OCI-LY7 (cell line): ENCODE measurements at regions not wholly inside any gene's neighbourhood (a gene's known extent, or its start where the extent isn't known, plus 50 kb on each side); places are given as distances from the start of the nearest gene placed in this dataset.

Experiments used
- BruUV-seq: library from RNA; stranded (reverse); fragments of 400-500 nt; replicated peaks from 2 replicates; lab custom pipeline; 2021; lab: Mats Ljungman, UMichigan
- CTCF ChIA-PET: fragments of 300-600 bp; sonication (Branson Sonifier 250); formaldehyde crosslinking; loops from one replicate; lab custom pipeline; 2022; ENCODE audit warnings: antibody characterized with exemption; ENCODE audit not compliant: unreplicated experiment; lab: Charles Lee
- POLR2A ChIA-PET: fragments of 300-600 bp; sonication (Branson Sonifier 250); formaldehyde crosslinking; loops from one replicate; lab custom pipeline; 2022; ENCODE audit warnings: antibody characterized with exemption; lab: Charles Lee
- DNase-seq: peaks from one replicate; pipeline ENCODE4 v3.0.0-alpha.2; 2015; ENCODE audit warnings: low spot score
- H2AFZ ChIP-seq: fragments of 200-600 bp; sonication (generic), shearing (Covaris generic); 2 replicates; pipeline ENCODE4 v1.6.1; 2014; ENCODE audit warnings: mild to moderate bottlenecking, antibody characterized with exemption, low read length, moderate library complexity
- H3K27ac ChIP-seq: fragments of 200-600 bp; sonication (generic); 2 replicates; pipeline ENCODE4 v1.5.1; 2014; ENCODE audit warnings: mixed run types, low read depth, mild to moderate bottlenecking, moderate library complexity, low read length, inconsistent platforms; ENCODE audit not compliant: poor library complexity, severe bottlenecking
- H3K36me3 ChIP-seq: fragments of 200-600 bp; sonication (generic); 2 replicates; pipeline ENCODE4 v1.6.1; 2014; ENCODE audit warnings: mild to moderate bottlenecking, antibody characterized with exemption, low read length, moderate library complexity, mixed read lengths; ENCODE audit not compliant: insufficient read depth
- H3K4me1 ChIP-seq: fragments of 200-600 bp; sonication (generic); 2 replicates; pipeline ENCODE4 v1.5.1; 2014; ENCODE audit warnings: mild to moderate bottlenecking, low read length; ENCODE audit not compliant: insufficient read depth, poor library complexity, severe bottlenecking
- H3K4me2 ChIP-seq: fragments of 200-600 bp; sonication (generic); 2 replicates; pipeline ENCODE4 v1.6.1; 2014; ENCODE audit warnings: mild to moderate bottlenecking, low read length
- H3K4me3 ChIP-seq: fragments of 200-600 bp; sonication (generic); 2 replicates; pipeline ENCODE4 v1.5.1; 2014; ENCODE audit warnings: mild to moderate bottlenecking, low read depth, low read length; ENCODE audit not compliant: poor library complexity, severe bottlenecking
- H3K79me2 ChIP-seq: fragments of 200-600 bp; sonication (generic); 2 replicates; pipeline ENCODE4 v1.6.1; 2016; ENCODE audit warnings: low read depth, mild to moderate bottlenecking, low read length, moderate library complexity, mixed read lengths; ENCODE audit not compliant: insufficient read depth
- H3K9me2 ChIP-seq: fragments of 200-600 bp; sonication (generic); 2 replicates; pipeline ENCODE4 v1.6.1; 2016; ENCODE audit warnings: mild to moderate bottlenecking, low read length, mixed read lengths; ENCODE audit not compliant: insufficient read depth
- H3K9me3 ChIP-seq: fragments of 200-600 bp; sonication (generic); 2 replicates; pipeline ENCODE4 v1.6.1; 2014; ENCODE audit warnings: mild to moderate bottlenecking, mixed run types, low read length, mixed read lengths
- H4K20me1 ChIP-seq: fragments of 200-600 bp; sonication (generic); 2 replicates; pipeline ENCODE4 v1.6.1; 2014; ENCODE audit warnings: mild to moderate bottlenecking, antibody characterized with exemption, low read length, moderate library complexity, mixed read lengths; ENCODE audit not compliant: insufficient read depth
- CTCF ChIP-seq: fragments of 200-600 bp; sonication (generic); conservative IDR thresholded peaks from 2 replicates; pipeline ENCODE4 v1.5.1; 2014; ENCODE audit warnings: mild to moderate bottlenecking, antibody characterized with exemption, low read length, moderate library complexity, mixed read lengths
- EZH2phosphoT487 ChIP-seq: fragments of 200-600 bp; sonication (generic); IDR thresholded peaks from 2 replicates; pipeline ENCODE4 v1.6.1; 2018; ENCODE audit warnings: low read depth, borderline replicate concordance, mild to moderate bottlenecking, mixed run types, antibody characterized with exemption, low read length, moderate library complexity, mixed read lengths
- intact Hi-C: fragments of 100-400 bp; cut with micrococcal nuclease; formaldehyde crosslinking; loops from one replicate; pipeline ENCODE4 v1.10.0; 2022; ENCODE audit not compliant: unreplicated experiment

GRCh38 chr9:86733929-86734328 lies 213.4 kb downstream of the GAS1 start:
- ChIA-PET POLR2A (interaction anchor here (0.8 kb wide), 1 partner anchor 28 kb away, joined by 3 read pairs; no protein-coding TSS in a partner anchor), CTCF (no interaction called here)
- H4K20me1 ChIP-seq = no peaks in the 10 kb centered on the region
- no peaks in the 10 kb centered on the region for H3K4me1 ChIP-seq
- H3K4me3 ChIP-seq = no peak overlapping the region
- TF ChIP-seq CTCF = no peak
- TF ChIP-seq EZH2phosphoT487 = no peak
- no peak overlapping the region for H3K27ac ChIP-seq
- H2AFZ ChIP-seq = no peak overlapping the region
- H3K9me2 ChIP-seq = no peaks in the 10 kb centered on the region
- BruUV-seq = no TSS peak
- H3K36me3 ChIP-seq = no peaks in the 10 kb centered on the region
- H3K4me2 ChIP-seq = no peak overlapping the region
- no peak for DNase-seq
- no peaks in the 10 kb centered on the region for H3K79me2 ChIP-seq
- H3K9me3 ChIP-seq = no peaks in the 10 kb centered on the region
- intact Hi-C loops = no loop called here

- BruUV-seq = no TSS peak
- no peaks in the 10 kb centered on the region for H3K9me2 ChIP-seq
- intact Hi-C loops = no loop called here
- DNase-seq = no peak
- H3K9me3 ChIP-seq = no peaks in the 10 kb centered on the region
- H3K4me3 ChIP-seq = no peak overlapping the region
- H3K79me2 ChIP-seq = no peaks in the 10 kb centered on the region
- no peaks in the 10 kb centered on the region for H3K4me1 ChIP-seq
- no peaks in the 10 kb centered on the region for H4K20me1 ChIP-seq
- no peak overlapping the region for H3K4me2 ChIP-seq
- ChIA-PET CTCF (no interaction called here), POLR2A (no interaction called here)
- no peak overlapping the region for H2AFZ ChIP-seq
- no peaks in the 10 kb centered on the region for H3K36me3 ChIP-seq
- H3K27ac ChIP-seq = no peak overlapping the region
- TF ChIP-seq CTCF (no peak), EZH2phosphoT487 (no peak)
Measured at GRCh38 chr9:86732514-86733171, 214.7 kb downstream of the GAS1 start.

GRCh38 chr9:86731511-86732063 lies 215.7 kb downstream of the GAS1 start:
- ChIA-PET POLR2A (no interaction called here), CTCF (no interaction called here)
- H2AFZ ChIP-seq = no peak overlapping the region
- H3K4me2 ChIP-seq = no peak overlapping the region
- no peaks in the 10 kb centered on the region for H3K36me3 ChIP-seq
- no peaks in the 10 kb centered on the region for H4K20me1 ChIP-seq
- no peaks in the 10 kb centered on the region for H3K4me1 ChIP-seq
- no peak overlapping the region for H3K4me3 ChIP-seq
- no TSS peak for BruUV-seq
- no peaks in the 10 kb centered on the region for H3K79me2 ChIP-seq
- H3K9me2 ChIP-seq = no peaks in the 10 kb centered on the region
- intact Hi-C loops = no loop called here
- H3K9me3 ChIP-seq = no peaks in the 10 kb centered on the region
- H3K27ac ChIP-seq = no peak overlapping the region
- no peak for TF ChIP-seq EZH2phosphoT487
- no peak for DNase-seq
